ENCODE measurements at regions not wholly inside any gene's neighbourhood (a gene's known extent, or its start where the extent isn't known, plus 50 kb on each side); places are given as distances from the start of the nearest gene placed in this dataset.

DNA sequence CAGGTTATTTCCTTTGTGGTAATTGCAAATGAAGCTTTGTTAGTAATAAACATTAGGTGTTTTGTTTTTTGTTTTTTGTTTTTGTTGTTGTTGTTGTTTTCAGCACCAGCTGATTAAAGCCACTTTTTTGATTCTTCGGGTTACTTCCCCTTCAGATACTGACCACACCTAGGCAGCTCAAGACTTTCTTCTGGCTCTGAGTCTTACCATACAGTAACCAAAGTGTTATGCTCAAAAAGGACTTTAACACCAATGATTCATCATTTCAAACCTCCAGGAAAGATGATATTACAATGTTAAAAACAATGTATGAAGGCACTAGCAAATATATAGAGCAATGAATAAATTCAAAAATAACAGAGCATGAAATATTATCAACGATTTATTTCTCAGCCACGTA is 265.2 kb upstream of the SP8 start:
- TF ChIP-seq POLR2AphosphoS5 (IDR thresholded peaks at IDR 0.05) (no peak), POLR2A (IDR thresholded peaks at IDR 0.05) (no peak)
- TF ChIP-seq, protein P1, sequence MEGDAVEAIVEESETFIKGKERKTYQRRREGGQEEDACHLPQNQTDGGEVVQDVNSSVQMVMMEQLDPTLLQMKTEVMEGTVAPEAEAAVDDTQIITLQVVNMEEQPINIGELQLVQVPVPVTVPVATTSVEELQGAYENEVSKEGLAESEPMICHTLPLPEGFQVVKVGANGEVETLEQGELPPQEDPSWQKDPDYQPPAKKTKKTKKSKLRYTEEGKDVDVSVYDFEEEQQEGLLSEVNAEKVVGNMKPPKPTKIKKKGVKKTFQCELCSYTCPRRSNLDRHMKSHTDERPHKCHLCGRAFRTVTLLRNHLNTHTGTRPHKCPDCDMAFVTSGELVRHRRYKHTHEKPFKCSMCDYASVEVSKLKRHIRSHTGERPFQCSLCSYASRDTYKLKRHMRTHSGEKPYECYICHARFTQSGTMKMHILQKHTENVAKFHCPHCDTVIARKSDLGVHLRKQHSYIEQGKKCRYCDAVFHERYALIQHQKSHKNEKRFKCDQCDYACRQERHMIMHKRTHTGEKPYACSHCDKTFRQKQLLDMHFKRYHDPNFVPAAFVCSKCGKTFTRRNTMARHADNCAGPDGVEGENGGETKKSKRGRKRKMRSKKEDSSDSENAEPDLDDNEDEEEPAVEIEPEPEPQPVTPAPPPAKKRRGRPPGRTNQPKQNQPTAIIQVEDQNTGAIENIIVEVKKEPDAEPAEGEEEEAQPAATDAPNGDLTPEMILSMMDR (IDR thresholded peaks at IDR 0.05), result no peak
